ENCODE measurements at regions not wholly inside any gene's neighbourhood (a gene's known extent, or its start where the extent isn't known, plus 50 kb on each side); places are given as distances from the start of the nearest gene placed in this dataset.

- no peak for TF ChIP-seq CEBPB (IDR thresholded peaks at IDR 0.05)
- TF ChIP-seq TAF1 (IDR thresholded peaks at IDR 0.05; ENCODE audit: low read depth): no peak
- TF ChIP-seq, protein P1, sequence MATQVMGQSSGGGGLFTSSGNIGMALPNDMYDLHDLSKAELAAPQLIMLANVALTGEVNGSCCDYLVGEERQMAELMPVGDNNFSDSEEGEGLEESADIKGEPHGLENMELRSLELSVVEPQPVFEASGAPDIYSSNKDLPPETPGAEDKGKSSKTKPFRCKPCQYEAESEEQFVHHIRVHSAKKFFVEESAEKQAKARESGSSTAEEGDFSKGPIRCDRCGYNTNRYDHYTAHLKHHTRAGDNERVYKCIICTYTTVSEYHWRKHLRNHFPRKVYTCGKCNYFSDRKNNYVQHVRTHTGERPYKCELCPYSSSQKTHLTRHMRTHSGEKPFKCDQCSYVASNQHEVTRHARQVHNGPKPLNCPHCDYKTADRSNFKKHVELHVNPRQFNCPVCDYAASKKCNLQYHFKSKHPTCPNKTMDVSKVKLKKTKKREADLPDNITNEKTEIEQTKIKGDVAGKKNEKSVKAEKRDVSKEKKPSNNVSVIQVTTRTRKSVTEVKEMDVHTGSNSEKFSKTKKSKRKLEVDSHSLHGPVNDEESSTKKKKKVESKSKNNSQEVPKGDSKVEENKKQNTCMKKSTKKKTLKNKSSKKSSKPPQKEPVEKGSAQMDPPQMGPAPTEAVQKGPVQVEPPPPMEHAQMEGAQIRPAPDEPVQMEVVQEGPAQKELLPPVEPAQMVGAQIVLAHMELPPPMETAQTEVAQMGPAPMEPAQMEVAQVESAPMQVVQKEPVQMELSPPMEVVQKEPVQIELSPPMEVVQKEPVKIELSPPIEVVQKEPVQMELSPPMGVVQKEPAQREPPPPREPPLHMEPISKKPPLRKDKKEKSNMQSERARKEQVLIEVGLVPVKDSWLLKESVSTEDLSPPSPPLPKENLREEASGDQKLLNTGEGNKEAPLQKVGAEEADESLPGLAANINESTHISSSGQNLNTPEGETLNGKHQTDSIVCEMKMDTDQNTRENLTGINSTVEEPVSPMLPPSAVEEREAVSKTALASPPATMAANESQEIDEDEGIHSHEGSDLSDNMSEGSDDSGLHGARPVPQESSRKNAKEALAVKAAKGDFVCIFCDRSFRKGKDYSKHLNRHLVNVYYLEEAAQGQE (IDR thresholded peaks at IDR 0.05; ENCODE audit: low read depth): no peak
- TF ChIP-seq, protein P2, sequence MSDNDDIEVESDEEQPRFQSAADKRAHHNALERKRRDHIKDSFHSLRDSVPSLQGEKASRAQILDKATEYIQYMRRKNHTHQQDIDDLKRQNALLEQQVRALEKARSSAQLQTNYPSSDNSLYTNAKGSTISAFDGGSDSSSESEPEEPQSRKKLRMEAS (IDR thresholded peaks at IDR 0.05): no peak
- TF ChIP-seq, protein P3, sequence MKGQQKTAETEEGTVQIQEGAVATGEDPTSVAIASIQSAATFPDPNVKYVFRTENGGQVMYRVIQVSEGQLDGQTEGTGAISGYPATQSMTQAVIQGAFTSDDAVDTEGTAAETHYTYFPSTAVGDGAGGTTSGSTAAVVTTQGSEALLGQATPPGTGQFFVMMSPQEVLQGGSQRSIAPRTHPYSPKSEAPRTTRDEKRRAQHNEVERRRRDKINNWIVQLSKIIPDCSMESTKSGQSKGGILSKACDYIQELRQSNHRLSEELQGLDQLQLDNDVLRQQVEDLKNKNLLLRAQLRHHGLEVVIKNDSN (IDR thresholded peaks at IDR 0.05): no peak
- TF ChIP-seq TEAD4 (IDR thresholded peaks at IDR 0.05): no peak
- TF ChIP-seq EP300 (IDR thresholded peaks at IDR 0.05; ENCODE audit: borderline replicate concordance): no peak
- TF ChIP-seq EGR1 (IDR thresholded peaks at IDR 0.05): no peak
- no peak for TF ChIP-seq NFIC (IDR thresholded peaks at IDR 0.05)
These were observed 1218.4 kb upstream of the TMPRSS15 start for GRCh38 chr21:19621837-19622496.
